A673 (cell line): ENCODE measurements at regions not wholly inside any gene's neighbourhood (a gene's known extent, or its start where the extent isn't known, plus 50 kb on each side); places are given as distances from the start of the nearest gene placed in this dataset.
"Not testable (repeated sequence)": the region's sequence is repeated elsewhere in the genome, so short reads cannot be mapped to it uniquely, and the experiment has no call there.

Source experiments
- CTCF ChIP-seq: fragments of 300-800, 200-600 bp; sonication (generic); conservative IDR thresholded peaks from 2 replicates; pipeline ENCODE4 v1.5.1; 2017; ENCODE audit warnings: low read depth, mild to moderate bottlenecking, antibody characterized with exemption, low read length, moderate library complexity, mixed read lengths
- EZH2 ChIP-seq: fragments of 200-600 bp; sonication (generic); IDR thresholded peaks from 2 replicates; pipeline ENCODE4 v1.6.1; 2017; ENCODE audit warnings: borderline replicate concordance, low read depth, mild to moderate bottlenecking, mixed read lengths, antibody characterized with exemption, low read length; ENCODE audit not compliant: poor library complexity, severe bottlenecking

GRCh38 chr2:87639801-87640440 is 108.0 kb upstream of the PLGLB2 start:
- TF ChIP-seq CTCF, EZH2: not testable (repeated sequence)
